Prostate gland (tissue), 2 donors: ENCODE measurements at regions not wholly inside any gene's neighbourhood (a gene's known extent, or its start where the extent isn't known, plus 50 kb on each side); places are given as distances from the start of the nearest gene placed in this dataset.

Source experiments
- DNase-seq: peaks from one replicate; pipeline ENCODE4 v3.0.0-alpha.2; 2019; ENCODE audit warnings: low spot score
- H3K27ac ChIP-seq, 2 donors: fragments of 200-600 bp; sonication (generic); 2 replicates each; pipeline ENCODE4 v1.5.1; 2017 to 2019
- H3K27me3 ChIP-seq: fragments of 200-600 bp; sonication (generic); replicated peaks from 2 replicates; pipeline ENCODE4 v1.5.1; 2019; ENCODE audit not compliant: insufficient read depth
- H3K36me3 ChIP-seq, 2 donors: fragments of 200-600 bp; sonication (generic); 1 replicate in 1 of 2; 2 replicates in 1 of 2; pipeline versions ENCODE4 v1.5.1 to v1.8.1; 2017 to 2019
- H3K4me1 ChIP-seq: fragments of 200-600 bp; sonication (generic); replicated peaks from 2 replicates; pipeline ENCODE4 v1.5.1; 2019
- H3K4me3 ChIP-seq, 2 donors: fragments of 200-600 bp; sonication (generic); 2 replicates each; pipeline ENCODE4 v1.5.1; 2017 to 2019
- H3K9me3 ChIP-seq: fragments of 200-600 bp; sonication (generic); 2 replicates; pipeline ENCODE4 v1.5.1; 2017
- CTCF ChIP-seq, 4 experiments: fragments of 200-600 bp in 2 of 4; fragments of 450-650 bp in 2 of 4; sonication (generic) in 2 of 4; IDR thresholded peaks; 1 replicate in 3 of 4; 2 replicates in 1 of 4; pipeline ENCODE4 v1.5.1; 2016 to 2019; ENCODE audit warnings: antibody characterized with exemption in 4 of 4, mild to moderate bottlenecking in 2 of 4, moderate library complexity in 2 of 4
- POLR2A ChIP-seq: fragments of 450-650 bp; IDR thresholded peaks from one replicate; pipeline ENCODE4 v1.6.1; 2016; ENCODE audit warnings: antibody characterized with exemption, mild to moderate bottlenecking
- POLR2AphosphoS5 ChIP-seq: sonication (generic); formaldehyde crosslinking; IDR thresholded peaks from one replicate; pipeline ENCODE4 v1.6.1; 2017; ENCODE audit warnings: antibody characterized with exemption
- WGBS: methylation state at CpG from one replicate; pipeline ENCODE4 v1.1.5; 2018; 5-methylcytosine and 5-hydroxymethylcytosine counted together
- intact Hi-C: fragments of 100-400 bp; cut with DNase I; formaldehyde crosslinking; loops from one replicate; pipeline ENCODE4 v1.14.2; 2022

GRCh38 chr13:76775088-76775740, 111.0 kb downstream of the KCTD12 start:
- no peak for TF ChIP-seq POLR2AphosphoS5
- no peak for TF ChIP-seq POLR2A
- no peak for TF ChIP-seq CTCF (IDR thresholded peaks at IDR 0.05)
- H3K27me3 ChIP-seq: no peaks in the 10 kb centered on the region
- intact Hi-C loops: no loop called here
- H3K27ac ChIP-seq: no peak overlapping the region
- H3K4me1 ChIP-seq: no peaks in the 10 kb centered on the region
- no peak for DNase-seq
- WGBS: 33% methylated on average over 3 of the region's 3 CpGs
- H3K4me3 ChIP-seq: no peak overlapping the region
- no peaks in the 10 kb centered on the region for H3K36me3 ChIP-seq
- no peaks in the 10 kb centered on the region for H3K9me3 ChIP-seq

GRCh38 chr13:76773448-76774094, 112.6 kb downstream of the KCTD12 start:
- no peak overlapping the region for H3K27ac ChIP-seq
- WGBS: 67% methylated on average over 5 of the region's 5 CpGs

GRCh38 chr13:76772241-76772640, 114.0 kb downstream of the KCTD12 start:
- no peaks in the 10 kb centered on the region for H3K9me3 ChIP-seq
- no peak for DNase-seq
- no peaks in the 10 kb centered on the region for H3K4me1 ChIP-seq
- H3K27me3 ChIP-seq: no peaks in the 10 kb centered on the region
- TF ChIP-seq CTCF (IDR thresholded peaks at IDR 0.05): no peak
- no peak for TF ChIP-seq POLR2A
- intact Hi-C loops: no loop called here
- no peak overlapping the region for H3K27ac ChIP-seq
- 98% methylated on average over 1 of the region's 1 CpG for WGBS
- H3K36me3 ChIP-seq: no peaks in the 10 kb centered on the region
- H3K4me3 ChIP-seq: no peak overlapping the region

More at GRCh38 chr13:76773448-76774094, 112.6 kb downstream of the KCTD12 start:
- H3K9me3 ChIP-seq: no peaks in the 10 kb centered on the region
- DNase-seq: no peak
- TF ChIP-seq POLR2A (no peak), CTCF (IDR thresholded peaks at IDR 0.05) (no peak), POLR2AphosphoS5 (no peak)
- intact Hi-C loops: no loop called here
- H3K36me3 ChIP-seq: no peaks in the 10 kb centered on the region
- H3K27me3 ChIP-seq: no peaks in the 10 kb centered on the region
- no peaks in the 10 kb centered on the region for H3K4me1 ChIP-seq
- no peak overlapping the region for H3K4me3 ChIP-seq

GRCh38 chr13:76769271-76769791, 116.9 kb downstream of the KCTD12 start:
- intact Hi-C loops: no loop called here
- TF ChIP-seq CTCF (IDR thresholded peaks at IDR 0.05) (no peak), POLR2AphosphoS5 (no peak), POLR2A (no peak)
- Histone ChIP-seq H3K4me1 (no peaks in the 10 kb centered on the region), H3K27ac (no peak overlapping the region), H3K27me3 (no peaks in the 10 kb centered on the region), H3K36me3 (no peaks in the 10 kb centered on the region), H3K4me3 (no peak overlapping the region), H3K9me3 (no peaks in the 10 kb centered on the region)
- DNase-seq: no peak
- 12% methylated on average over 4 of the region's 4 CpGs for WGBS

GRCh38 chr13:76768384-76768783, 117.8 kb downstream of the KCTD12 start:
- DNase-seq: no peak
- Histone ChIP-seq H3K4me3 (no peak overlapping the region), H3K27me3 (no peaks in the 10 kb centered on the region), H3K9me3 (no peaks in the 10 kb centered on the region), H3K27ac (no peak overlapping the region), H3K36me3 (no peaks in the 10 kb centered on the region), H3K4me1 (no peaks in the 10 kb centered on the region)
- TF ChIP-seq CTCF (IDR thresholded peaks at IDR 0.05): no peak
- intact Hi-C loops: no loop called here
- WGBS: 62% methylated on average over 1 of the region's 1 CpG
